ENCODE measurements at regions not wholly inside any gene's neighbourhood (a gene's known extent, or its start where the extent isn't known, plus 50 kb on each side); places are given as distances from the start of the nearest gene placed in this dataset.

GRCh38 chr14:25274529-25274928, 224.6 kb upstream of the STXBP6 start:
- no peak for TF ChIP-seq CTCF (IDR thresholded peaks at IDR 0.05; ENCODE audit: insufficient read depth, low read length, poor library complexity, severe bottlenecking)
- no peak for TF ChIP-seq EZH2phosphoT487 (conservative IDR thresholded peaks at IDR 0.05; ENCODE audit: low read length)
